ENCODE measurements at regions not wholly inside any gene's neighbourhood (a gene's known extent, or its start where the extent isn't known, plus 50 kb on each side); places are given as distances from the start of the nearest gene placed in this dataset.
A peak's percentile ranks its signal among the peaks of the same experiment; 100 is the strongest.
"Not testable (repeated sequence)": the region's sequence is repeated elsewhere in the genome, so short reads cannot be mapped to it uniquely, and the experiment has no call there.

DNA sequence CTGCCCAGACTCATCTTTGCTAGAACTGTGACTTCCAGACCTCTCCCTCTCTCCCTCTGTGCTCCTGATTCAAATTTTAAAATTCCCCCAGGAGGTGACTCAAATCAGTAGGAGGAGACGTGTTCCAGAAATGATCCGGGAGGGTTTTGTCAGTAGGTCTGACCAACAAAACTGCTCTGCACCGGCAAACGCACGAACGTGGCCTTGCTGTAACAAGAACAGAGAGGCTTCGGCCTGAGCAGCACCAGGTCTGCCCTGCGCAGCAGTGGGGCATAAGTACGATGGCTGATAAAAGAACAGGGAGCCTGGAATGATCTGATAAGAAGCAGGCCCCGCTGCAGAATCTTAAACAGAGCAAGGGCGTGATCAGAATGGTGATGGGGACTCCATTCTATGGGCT, 152.7 kb upstream of the AUTS2 start:
- no peak for DNase-seq (ENCODE audit: low read depth in 3 of 3, low spot score in 2 of 3)

GRCh38 chr7:69446213-69446612, 152.1 kb upstream of the AUTS2 start:
- DNase-seq (ENCODE audit: low read depth in 3 of 3, low spot score in 2 of 3) = not testable (repeated sequence)

DNA sequence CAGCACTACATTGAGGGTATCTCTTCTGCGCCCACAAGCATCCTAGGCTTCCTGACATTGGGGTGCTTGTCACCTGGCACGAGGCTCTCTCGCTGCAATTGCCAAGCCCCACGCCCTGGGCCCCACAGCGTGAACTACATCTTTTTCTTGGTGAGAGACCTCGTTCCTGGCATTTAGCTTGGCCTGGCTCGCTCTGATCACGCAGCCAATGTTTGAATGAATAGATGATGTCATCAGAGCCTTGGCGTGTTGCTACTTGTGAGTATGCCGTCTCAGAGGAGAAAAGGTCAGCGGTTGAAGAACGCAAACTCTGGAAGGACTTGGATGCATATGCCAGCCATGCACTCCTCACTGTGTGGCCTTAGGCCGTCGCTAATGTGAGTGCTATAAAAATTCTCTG, 150.2 kb upstream of the AUTS2 start:
- no peak for DNase-seq (ENCODE audit: low read depth in 3 of 3, low spot score in 2 of 3)

- DNase-seq (ENCODE audit: low read depth in 3 of 3, low spot score in 2 of 3) = no peak
Measured at GRCh38 chr7:69450456-69450855, 147.8 kb upstream of the AUTS2 start.

DNA sequence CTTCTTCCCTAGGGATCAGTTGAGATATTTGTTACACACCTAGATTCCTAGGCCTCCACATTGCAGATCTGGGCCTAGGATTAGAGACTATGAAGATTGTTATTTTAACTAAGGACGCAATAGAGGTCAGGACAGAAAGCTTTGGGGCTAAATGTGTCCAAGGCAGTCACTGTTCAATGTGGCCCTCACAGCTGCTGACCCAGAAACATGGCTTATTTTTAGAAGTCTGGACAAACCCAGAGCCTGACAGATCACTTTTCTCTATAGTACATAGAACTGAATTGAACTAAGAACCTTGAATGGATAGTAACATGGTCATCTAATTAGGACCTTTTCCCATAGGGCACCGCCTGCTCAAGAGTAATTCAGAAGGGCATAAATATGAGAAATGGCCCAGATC, 146.6 kb upstream of the AUTS2 start:
- DNase-seq (ENCODE audit: low read depth in 3 of 3, low spot score in 2 of 3) = no peak

GRCh38 chr7:69452797-69453196, 145.5 kb upstream of the AUTS2 start:
- no peak for DNase-seq (ENCODE audit: low read depth in 3 of 3, low spot score in 2 of 3)

- DNase-seq (ENCODE audit: low read depth in 3 of 3, low spot score in 2 of 3) = peak in 1 of 3 donors; percentile 10
Measured at GRCh38 chr7:69457595-69458504, 140.4 kb upstream of the AUTS2 start.

DNA sequence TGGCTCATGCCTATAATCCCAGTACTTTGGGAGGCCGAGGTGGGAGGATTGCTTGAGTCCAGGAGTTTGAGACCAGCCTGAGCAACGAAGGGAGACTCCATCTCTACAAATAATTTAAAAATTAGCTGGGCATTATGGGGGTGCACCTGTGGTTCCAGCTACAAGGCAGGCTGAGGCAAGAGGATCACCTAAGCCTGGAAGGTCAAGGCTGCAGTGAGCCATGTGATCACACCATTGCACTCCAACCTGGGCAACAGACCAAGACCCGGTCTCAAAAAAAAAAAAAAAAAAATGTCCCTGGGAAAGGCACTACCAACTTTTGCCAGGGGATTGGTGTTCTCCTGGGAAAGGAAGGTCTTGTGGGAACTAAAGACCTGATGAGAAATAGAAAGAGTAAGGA, 134.2 kb upstream of the AUTS2 start:
- DNase-seq (ENCODE audit: low read depth in 3 of 3, low spot score in 2 of 3) = no peak

DNA sequence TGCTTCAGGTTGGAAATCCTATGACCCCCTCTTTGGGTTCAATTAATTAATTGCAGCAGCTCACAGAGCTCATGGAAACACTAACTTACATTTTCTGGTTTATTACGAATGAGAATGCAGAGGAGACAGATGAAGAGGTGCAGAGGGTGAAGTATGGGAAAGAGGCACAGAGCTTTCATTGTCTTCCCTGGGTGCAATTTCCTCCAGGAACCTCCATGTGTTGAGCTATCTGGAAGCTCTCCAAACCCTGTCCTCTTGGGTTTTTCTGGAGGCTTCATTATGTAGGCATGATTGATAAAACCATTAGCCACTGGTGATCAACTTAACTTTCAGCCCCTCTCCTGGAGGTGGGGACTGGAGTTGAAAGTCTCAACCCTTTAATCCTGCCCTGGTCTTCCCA, 133.0 kb upstream of the AUTS2 start:
- DNase-seq (ENCODE audit: low read depth in 3 of 3, low spot score in 2 of 3) = no peak

- DNase-seq (ENCODE audit: low read depth in 3 of 3, low spot score in 2 of 3) = no peak
Measured at GRCh38 chr7:69467826-69468225, 130.4 kb upstream of the AUTS2 start.

DNA sequence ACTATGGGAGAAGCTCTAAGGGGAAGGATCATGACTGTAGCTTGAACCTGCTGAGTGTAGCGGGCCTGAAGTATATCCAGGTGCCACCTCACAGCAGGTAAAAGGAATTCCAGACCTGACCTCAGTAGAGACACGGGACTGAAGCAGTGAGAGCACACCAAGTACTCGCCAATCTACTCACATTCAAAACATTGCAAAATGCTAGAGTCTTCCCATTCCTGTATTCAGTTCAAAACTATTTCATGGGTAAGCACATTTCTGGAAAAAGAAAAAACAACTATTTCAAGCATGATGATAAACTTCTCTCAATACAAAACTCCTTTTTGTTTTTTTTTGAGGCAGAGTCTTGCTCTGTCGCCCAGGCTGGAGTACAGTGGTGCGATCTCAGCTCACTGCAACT, 121.9 kb upstream of the AUTS2 start:
- DNase-seq (ENCODE audit: low read depth in 3 of 3, low spot score in 2 of 3) = no peak

GRCh38 chr7:69482676-69483075, 115.6 kb upstream of the AUTS2 start:
- DNase-seq (ENCODE audit: low read depth in 3 of 3, low spot score in 2 of 3) = no peak

DNA sequence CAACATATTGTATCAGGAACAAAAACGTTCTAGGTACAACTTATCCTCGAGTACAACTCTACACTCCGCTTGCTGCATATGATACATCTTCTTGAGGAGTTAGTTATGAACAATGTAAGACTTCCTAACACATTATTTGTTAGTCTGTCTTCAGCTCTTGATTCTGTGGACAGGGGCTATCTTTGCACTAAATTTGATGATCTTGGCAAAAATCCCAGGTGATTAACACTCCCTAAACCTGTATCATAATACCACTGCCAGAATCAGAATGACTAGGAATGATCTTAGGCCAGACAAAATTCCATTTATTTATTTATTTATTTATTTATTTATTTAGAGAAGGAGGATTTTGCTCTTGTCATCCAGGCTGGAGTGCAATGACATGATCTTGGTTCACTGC, 108.7 kb upstream of the AUTS2 start:
- DNase-seq (ENCODE audit: low read depth in 3 of 3, low spot score in 2 of 3) = no peak

GRCh38 chr7:69498671-69499070, 99.6 kb upstream of the AUTS2 start:
- no peak for DNase-seq (ENCODE audit: low read depth in 3 of 3, low spot score in 2 of 3)

DNA sequence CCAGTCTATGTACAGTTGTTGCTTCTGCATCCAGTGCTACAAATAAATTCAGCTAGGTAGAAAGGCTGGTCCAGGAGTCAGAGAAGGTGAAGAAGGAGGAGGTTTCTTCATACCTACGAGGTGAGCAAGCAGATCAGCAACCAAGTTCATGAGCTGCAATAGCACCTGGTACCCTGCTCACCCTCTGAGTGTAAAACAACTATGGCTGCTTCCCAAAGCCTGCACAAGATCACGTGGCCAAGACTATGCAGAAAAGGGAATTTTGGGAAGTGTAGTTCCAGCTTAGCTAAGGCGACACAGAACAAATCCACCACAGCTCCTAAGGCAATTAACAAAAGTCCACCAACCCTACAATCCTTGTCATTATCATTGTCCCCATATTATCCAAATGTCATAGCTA, 95.9 kb upstream of the AUTS2 start:
- no peak for DNase-seq (ENCODE audit: low read depth in 3 of 3, low spot score in 2 of 3)

GRCh38 chr7:69504733-69505420, 93.4 kb upstream of the AUTS2 start:
- DNase-seq (ENCODE audit: low read depth in 3 of 3, low spot score in 2 of 3) = no peak

- no peak for DNase-seq (ENCODE audit: low read depth in 3 of 3, low spot score in 2 of 3)
Measured at GRCh38 chr7:69508736-69509135, 89.5 kb upstream of the AUTS2 start.

DNA sequence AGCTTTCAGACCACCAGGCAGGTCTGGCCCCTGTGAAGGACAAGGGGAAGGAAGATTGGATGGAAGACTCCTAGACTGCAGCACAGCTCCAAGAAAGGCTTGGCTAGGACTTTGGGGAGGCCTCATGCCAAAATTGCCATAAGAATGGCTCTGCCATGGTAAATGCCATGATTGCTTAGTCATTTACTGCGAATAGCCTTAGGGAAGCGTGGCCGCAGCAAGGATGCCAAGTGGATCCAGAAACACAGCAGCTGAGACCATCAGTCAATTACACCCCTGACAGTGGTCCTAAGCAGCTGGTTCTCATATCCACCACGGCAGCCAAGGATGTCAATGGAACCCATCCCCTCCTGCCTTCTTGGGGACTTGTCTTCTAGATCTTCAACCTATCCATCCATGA, 88.2 kb upstream of the AUTS2 start:
- no peak for DNase-seq (ENCODE audit: low read depth in 3 of 3, low spot score in 2 of 3)

- DNase-seq (ENCODE audit: low read depth in 3 of 3, low spot score in 2 of 3) = no peak
Measured at GRCh38 chr7:69515495-69516212, 82.6 kb upstream of the AUTS2 start.

GRCh38 chr7:69516238-69516820, 81.9 kb upstream of the AUTS2 start:
- DNase-seq (ENCODE audit: low read depth in 3 of 3, low spot score in 2 of 3) = no peak
